ENCODE measurements at regions not wholly inside any gene's neighbourhood (a gene's known extent, or its start where the extent isn't known, plus 50 kb on each side); places are given as distances from the start of the nearest gene placed in this dataset.

DNA sequence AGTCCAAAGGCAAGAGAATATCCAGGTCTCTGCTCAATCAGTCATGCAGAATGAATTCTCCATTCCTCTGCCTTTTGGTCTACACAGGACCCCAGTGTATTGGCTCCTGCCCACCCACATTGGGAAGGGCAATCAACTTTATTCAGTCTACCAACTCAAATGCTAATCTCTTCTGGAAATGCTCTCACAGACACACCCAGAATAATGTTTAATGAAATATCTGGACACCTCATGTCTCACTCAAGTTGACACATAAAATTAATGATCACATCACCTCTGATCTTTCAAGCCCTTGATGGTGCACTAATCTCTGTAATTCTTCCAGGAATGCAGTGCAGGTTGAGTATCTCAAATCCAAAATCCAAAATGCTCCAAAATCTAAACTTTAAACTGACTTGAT lies 315.6 kb downstream of the HRH4 start:
- TF ChIP-seq, protein P1, sequence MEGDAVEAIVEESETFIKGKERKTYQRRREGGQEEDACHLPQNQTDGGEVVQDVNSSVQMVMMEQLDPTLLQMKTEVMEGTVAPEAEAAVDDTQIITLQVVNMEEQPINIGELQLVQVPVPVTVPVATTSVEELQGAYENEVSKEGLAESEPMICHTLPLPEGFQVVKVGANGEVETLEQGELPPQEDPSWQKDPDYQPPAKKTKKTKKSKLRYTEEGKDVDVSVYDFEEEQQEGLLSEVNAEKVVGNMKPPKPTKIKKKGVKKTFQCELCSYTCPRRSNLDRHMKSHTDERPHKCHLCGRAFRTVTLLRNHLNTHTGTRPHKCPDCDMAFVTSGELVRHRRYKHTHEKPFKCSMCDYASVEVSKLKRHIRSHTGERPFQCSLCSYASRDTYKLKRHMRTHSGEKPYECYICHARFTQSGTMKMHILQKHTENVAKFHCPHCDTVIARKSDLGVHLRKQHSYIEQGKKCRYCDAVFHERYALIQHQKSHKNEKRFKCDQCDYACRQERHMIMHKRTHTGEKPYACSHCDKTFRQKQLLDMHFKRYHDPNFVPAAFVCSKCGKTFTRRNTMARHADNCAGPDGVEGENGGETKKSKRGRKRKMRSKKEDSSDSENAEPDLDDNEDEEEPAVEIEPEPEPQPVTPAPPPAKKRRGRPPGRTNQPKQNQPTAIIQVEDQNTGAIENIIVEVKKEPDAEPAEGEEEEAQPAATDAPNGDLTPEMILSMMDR (conservative IDR thresholded peaks at IDR 0.05; ENCODE audit: low read length), result no peak
- no peak for TF ChIP-seq EZH2phosphoT487 (IDR thresholded peaks at IDR 0.05; ENCODE audit: borderline replicate concordance)

Data from Loucy (cell line).